Hepatocyte (in vitro differentiated cells): ENCODE measurements at regions not wholly inside any gene's neighbourhood (a gene's known extent, or its start where the extent isn't known, plus 50 kb on each side); places are given as distances from the start of the nearest gene placed in this dataset.

ENCODE experiments used
- EZH2 ChIP-seq: fragments of 200-600 bp; sonication (generic); IDR thresholded peaks from 2 replicates; pipeline ENCODE4 v1.6.1; 2016; ENCODE audit warnings: antibody characterized with exemption, mild to moderate bottlenecking, borderline replicate concordance
- EZH2phosphoT487 ChIP-seq: fragments of 200-600 bp; sonication (generic); IDR thresholded peaks from one replicate; pipeline ENCODE4 v1.6.1; 2018; ENCODE audit warnings: antibody characterized with exemption, mild to moderate bottlenecking, low read depth, moderate library complexity; ENCODE audit not compliant: unreplicated experiment, severe bottlenecking
- TF ChIP-seq, protein P1 (sequence below): fragments of 200-600 bp; sonication (generic); IDR thresholded peaks from 2 replicates; pipeline ENCODE4 v1.5.1; 2016; ENCODE audit warnings: antibody characterized with exemption, mild to moderate bottlenecking; ENCODE audit not compliant: poor library complexity

DNA sequence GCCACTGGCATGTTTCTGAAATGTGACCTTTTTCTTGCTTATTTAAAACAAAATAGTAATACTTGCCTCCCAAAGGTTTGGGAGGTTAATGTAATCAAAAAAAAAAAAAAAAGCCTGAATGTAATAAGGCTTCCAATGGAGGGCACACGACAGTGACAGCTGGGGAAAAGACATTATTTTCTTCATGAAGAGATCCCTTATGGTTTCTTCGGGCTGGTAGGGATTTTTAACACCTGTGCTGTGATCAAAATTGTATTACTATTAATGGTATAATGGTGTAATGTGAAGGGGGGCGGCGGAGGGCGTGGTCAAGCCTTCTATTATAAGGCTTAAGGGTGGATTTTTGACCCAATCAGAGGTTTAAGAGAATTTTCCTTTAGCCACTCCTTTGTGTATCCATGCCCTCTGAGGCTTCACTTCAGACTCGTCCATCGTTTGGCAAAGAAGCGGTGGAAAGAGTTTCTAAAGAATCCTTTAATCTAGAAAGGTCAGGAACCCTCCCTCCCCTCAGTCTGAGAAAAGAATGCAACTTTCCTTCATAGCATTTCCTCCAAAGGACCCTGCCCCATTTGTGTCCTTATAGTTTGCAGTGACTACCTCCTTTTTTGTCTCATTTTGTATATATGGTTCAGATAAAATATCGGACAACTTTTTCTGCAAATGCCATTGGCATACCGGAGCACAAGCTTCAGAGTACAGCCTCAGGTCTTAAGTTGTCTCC, 89.5 kb upstream of the CHD2 start:
- TF ChIP-seq, protein P1, sequence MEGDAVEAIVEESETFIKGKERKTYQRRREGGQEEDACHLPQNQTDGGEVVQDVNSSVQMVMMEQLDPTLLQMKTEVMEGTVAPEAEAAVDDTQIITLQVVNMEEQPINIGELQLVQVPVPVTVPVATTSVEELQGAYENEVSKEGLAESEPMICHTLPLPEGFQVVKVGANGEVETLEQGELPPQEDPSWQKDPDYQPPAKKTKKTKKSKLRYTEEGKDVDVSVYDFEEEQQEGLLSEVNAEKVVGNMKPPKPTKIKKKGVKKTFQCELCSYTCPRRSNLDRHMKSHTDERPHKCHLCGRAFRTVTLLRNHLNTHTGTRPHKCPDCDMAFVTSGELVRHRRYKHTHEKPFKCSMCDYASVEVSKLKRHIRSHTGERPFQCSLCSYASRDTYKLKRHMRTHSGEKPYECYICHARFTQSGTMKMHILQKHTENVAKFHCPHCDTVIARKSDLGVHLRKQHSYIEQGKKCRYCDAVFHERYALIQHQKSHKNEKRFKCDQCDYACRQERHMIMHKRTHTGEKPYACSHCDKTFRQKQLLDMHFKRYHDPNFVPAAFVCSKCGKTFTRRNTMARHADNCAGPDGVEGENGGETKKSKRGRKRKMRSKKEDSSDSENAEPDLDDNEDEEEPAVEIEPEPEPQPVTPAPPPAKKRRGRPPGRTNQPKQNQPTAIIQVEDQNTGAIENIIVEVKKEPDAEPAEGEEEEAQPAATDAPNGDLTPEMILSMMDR, result no peak
- TF ChIP-seq EZH2 (no peak), EZH2phosphoT487 (no peak)
